HK-2 (cell line): ENCODE measurements at regions not wholly inside any gene's neighbourhood (a gene's known extent, or its start where the extent isn't known, plus 50 kb on each side); places are given as distances from the start of the nearest gene placed in this dataset.

Experiments
- DNase-seq: peaks from one replicate; pipeline ENCODE4 v3.0.0-alpha.2; 2018; ENCODE audit not compliant: unreplicated experiment

DNA sequence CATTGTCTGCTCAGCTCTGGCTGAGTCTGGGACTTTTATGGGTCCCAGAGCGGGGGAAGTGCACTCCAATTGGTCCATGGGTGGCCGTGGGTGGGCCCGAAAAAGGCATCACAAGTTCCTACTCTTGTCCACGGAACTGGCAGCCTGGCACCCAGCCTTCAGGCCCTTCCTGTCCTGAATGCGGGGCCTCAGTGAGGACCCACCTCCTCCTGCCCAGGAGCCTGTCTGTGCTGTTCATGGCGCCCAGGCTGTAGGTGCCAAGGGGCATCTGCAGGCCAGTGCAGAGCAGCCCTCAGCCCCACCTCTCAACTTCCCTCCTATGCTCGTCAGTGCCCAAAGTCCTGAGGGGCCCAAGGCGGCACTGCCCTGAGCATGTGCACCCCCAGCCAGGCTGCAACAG, 411.7 kb upstream of the KIRREL3 start:
- DNase-seq, result no peak

DNA sequence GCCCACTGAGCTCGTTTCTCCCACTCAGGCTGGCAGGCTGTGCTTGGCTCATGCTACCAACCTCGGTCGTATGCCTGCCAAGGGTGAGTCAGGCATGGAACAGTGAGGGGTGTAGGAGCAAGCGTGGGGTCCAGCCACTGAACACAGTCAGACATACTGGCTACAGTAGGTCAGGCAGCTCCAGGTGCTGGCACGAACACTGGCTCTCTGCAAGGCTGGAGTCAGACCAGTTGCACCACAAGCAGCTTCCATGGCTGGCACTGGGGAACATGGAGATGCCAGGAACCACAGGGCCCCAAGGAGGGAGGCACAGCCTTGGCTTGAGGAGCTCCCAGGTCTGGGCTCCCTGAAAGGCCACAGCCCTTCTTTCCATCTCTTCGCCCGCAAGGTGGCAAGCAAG, 410.7 kb upstream of the KIRREL3 start:
- DNase-seq, result no peak

DNA sequence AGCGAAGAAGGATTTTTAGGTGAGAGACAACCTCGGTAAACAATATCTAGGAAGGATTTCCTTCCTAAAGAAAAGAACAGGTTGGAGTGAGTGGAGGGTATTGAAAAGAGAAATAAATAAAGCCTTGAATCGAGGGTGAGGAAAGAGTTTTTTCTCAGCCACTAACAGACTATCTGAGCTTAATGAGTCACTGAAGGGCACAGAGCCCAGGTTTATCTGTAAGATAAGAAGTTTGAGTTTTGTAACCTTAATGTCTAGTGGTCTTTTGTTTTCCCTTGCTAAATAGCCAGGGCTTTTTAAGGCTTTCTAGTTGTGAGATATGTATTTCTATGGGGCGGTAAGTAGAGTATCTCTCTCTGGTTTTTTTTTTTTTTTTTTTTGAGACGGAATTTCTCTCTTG, 394.5 kb upstream of the KIRREL3 start:
- no peak for DNase-seq

DNA sequence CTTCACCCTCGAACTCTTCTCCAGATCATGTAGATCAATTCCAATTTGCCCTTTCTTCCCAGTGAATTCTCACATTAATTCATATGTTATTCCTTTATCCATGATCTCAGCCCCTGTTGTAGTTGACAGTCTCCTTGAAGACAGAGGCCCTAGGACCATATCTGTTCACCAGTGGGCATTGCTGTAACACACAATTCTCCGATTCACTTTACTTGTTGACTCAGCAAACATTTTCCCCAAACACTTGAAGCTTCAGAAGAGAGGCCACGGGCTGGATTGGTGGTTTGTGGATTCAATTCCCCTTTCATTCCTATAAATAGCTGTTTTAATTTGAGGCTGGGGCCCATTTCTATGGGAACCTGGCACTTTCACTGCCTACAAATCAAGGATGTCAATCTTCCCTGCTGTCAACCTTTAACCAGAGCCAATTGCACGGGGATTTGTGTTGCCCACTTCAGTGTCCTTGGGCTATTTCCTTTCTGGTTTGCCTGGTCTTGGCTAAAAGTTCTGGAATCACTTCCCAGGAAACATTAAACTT, 393.0 kb upstream of the KIRREL3 start:
- DNase-seq, result no peak

DNA sequence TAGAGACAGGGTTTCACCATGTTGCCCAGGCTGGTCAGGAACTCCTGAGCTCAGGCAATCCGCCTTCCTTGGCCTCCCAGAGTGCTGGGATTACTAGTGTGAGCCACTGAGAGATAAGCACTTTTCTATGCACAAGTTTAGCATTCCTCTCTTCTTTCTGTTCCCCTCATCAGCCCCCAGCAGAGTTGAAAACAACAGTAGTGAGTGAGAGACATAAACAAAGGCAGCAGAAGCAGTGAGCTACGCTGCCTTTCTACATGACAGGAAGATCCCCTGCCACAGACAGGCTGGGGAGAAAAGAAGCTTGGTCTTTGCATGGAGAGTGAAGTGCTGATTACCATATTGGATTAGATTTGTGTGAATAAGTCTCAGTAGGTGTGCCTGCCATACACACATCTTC, 392.0 kb upstream of the KIRREL3 start:
- DNase-seq, result no peak

- DNase-seq, result no peak
Measured at GRCh38 chr11:127390465-127390864, 389.9 kb upstream of the KIRREL3 start.

DNA sequence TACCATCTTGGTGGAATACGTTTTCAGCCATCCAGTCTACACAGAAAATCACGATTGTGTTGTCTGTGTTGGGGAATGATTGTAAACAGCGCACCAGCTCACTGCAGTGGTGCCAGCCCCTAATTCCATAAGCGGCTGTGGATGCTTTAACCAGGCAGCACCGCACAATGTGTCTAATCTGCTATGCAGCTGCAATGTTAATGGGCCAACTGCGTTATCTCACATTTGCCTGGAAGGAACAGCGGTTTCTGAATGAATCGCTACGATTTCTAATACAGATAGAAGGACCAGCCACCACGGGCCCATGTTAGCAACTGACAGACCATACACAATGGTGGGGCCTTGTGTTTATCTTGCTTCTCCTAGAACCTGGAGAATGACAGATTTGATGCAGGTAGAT, 384.5 kb upstream of the KIRREL3 start:
- no peak for DNase-seq

- DNase-seq, result no peak
Measured at GRCh38 chr11:127383026-127383425, 382.5 kb upstream of the KIRREL3 start.

DNA sequence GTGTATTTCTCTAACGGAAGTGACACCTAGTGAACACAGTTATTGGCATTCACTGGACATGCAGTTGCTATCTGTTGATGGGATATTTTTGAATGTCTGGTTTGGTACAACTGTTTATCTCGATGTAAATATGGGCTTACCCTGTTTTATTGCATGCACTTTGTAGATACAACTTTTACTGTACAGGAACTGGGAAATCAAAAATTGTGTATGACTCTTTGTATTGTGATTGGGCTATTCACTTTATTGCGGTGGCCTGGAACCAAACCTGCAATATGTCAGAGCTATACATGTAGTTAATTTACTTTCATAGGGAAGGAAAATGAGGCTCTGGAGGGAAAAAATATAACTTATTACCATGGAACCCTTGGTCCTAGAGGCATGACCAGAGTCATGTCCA, 380.7 kb upstream of the KIRREL3 start:
- DNase-seq, result no peak

GRCh38 chr11:127379686-127380085, 379.1 kb upstream of the KIRREL3 start:
- DNase-seq, result no peak

- no peak for DNase-seq
Measured at GRCh38 chr11:127376301-127376700, 375.7 kb upstream of the KIRREL3 start.

- DNase-seq, result no peak
Measured at GRCh38 chr11:127369356-127369755, 368.8 kb upstream of the KIRREL3 start.

DNA sequence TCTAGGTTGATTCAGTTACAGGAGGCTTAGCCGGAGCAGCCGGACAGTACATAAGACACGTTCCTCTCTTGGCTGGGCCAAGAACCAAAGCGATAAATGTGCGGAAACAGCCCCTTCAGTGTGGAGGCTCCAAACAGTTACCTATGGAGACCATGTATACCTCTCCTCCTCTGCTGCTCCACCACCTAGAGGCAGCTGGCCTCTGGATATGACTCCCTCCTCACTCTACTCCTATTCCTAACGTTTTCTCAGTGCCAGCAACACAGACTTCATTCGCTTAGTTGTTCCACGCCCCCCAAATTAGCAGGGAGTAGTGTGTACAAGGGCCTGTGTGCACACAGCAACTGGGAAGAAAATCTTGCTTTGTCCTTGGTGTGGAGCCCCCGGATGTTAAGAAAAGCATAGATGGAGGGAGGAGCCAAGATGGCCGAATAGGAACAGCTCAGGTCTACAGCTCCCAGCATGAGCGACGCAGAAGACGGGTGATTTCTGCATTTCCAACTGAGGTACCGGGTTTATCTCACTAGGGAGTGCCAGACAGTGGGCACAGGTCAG, 362.3 kb upstream of the KIRREL3 start:
- DNase-seq, result no peak

DNA sequence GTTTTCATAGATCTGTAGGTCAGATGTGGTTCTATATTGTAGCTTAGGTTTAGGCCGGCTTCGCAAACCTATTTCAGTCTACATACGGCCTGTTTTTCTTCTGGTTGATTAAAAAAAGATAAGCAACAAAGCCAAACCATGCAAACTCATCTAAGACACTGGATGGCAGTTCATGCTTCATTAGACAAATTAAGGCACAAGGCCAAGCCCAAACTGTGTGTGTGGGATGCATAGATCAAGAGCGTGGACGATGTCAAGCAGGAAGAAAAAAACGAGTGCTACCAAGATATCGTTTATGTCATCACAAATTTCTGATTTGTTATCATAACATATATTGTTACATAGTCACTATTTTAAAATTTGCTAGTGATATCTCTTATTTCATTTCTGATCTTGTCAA, 357.6 kb upstream of the KIRREL3 start:
- no peak for DNase-seq

DNA sequence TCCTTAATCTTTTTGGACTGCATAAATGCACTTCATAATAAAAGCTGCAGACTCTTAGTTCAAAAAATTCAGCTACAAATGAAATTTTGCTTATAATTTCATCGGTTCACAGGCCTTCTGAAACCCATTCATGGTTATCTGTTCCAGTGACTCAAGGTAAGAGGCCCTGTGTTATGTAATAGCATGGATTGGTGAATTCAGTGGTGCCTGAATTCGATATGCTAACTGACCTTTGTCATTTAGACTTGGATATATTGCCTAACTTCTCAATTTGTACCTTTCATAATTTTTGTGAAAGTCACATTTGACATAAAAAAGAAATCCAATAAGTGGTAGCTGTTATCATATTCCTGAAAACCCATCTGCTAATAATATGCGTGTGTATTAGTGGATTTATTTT, 349.9 kb upstream of the KIRREL3 start:
- DNase-seq, result no peak

- DNase-seq, result peak; percentile 2
Measured at GRCh38 chr11:127345819-127346459, 345.4 kb upstream of the KIRREL3 start.

GRCh38 chr11:127340438-127340837, 339.9 kb upstream of the KIRREL3 start:
- no peak for DNase-seq

DNA sequence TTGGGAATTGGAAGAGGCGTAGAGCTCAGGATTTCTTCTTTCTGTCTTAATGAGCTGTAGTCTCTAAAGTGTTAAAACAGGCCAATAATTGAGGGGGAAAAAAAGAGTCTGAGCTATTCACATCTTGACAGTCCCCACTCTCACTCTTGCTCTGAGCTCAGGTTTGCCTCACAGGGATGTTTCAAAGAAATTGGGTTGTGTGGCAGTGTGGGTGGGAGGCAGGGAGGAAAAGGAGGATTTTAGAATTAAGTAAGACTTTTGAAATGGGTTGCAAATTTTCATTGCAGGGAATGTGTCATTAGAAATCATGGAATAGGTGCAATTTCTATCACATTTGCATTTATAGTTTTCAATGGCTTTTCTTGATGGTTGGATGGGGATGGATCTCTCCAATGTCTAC, 338.8 kb upstream of the KIRREL3 start:
- DNase-seq, result no peak

GRCh38 chr11:127338380-127339259, 338.1 kb upstream of the KIRREL3 start:
- no peak for DNase-seq

DNA sequence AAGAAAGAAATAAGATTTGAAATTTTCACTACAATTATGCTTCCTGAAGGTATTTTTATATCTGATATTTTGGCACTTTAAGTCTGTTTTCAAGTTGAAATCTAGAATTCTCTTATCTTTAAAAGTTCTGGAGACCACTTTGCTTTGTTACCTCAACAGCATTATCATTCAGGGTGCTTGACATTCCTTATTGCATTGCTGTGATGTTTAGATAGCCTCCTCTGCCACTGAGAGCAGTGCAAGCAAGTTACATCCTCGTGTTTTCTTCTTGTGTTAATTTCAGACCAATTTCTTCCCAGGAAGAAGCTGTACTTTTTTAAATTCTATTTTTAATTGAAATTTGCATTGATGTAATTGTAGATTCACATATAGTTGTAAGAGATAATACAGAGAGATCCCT, 333.9 kb upstream of the KIRREL3 start:
- DNase-seq, result no peak

DNA sequence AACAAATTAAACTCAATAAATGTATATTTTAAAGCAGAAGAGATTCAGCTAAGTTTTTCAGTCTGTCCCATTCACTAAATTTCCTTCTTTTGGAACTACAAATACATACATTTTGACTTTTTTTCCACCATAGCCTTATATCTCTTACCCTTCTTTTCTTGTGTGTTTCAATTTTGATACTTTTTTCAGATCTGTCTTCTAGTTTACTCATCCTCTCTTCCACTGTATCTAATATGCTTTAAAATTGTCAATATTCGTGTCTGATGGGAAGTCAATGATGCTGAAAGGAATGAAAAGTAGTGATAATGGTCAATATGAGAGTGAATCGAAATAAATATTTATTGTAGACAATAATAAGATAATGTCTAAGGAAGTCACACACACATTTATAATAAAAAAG, 332.3 kb upstream of the KIRREL3 start:
- DNase-seq, result no peak

- no peak for DNase-seq
Measured at GRCh38 chr11:127330044-127330443, 329.5 kb upstream of the KIRREL3 start.

DNA sequence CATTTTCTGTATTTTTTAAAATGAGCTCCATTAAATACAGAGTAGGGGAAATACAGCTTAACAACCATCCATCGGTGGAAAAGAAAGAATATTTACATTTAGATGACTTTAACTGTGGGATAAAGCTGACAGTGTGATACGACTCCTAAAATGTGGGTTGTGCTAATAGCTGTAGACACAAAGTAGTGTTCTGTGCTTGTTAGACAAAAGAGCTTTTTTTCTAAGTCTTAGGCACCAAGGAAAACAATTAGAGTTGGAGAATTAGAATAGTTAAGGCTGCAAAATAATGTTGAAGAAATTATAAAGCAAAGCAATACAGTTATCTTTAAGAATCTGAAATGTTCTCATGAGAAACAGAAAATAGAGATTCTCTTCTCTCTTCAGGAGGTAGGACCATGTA, 307.7 kb upstream of the KIRREL3 start:
- DNase-seq, result no peak
